ENCODE measurements at regions not wholly inside any gene's neighbourhood (a gene's known extent, or its start where the extent isn't known, plus 50 kb on each side); places are given as distances from the start of the nearest gene placed in this dataset.

GRCh38 chr9:106701611-106702010 lies 161.4 kb upstream of the ZNF462 start:
- TF ChIP-seq TAF1 (conservative IDR thresholded peaks at IDR 0.05) (no peak), CTCF (IDR thresholded peaks at IDR 0.05; ENCODE audit: low read depth, low read length, missing input control) (no peak), FOXA1 (IDR thresholded peaks at IDR 0.05) (no peak), EGR1 (IDR thresholded peaks at IDR 0.05; ENCODE audit: low read depth in 2 of 2) (no peak), ATF3 (IDR thresholded peaks at IDR 0.05) (no peak), RAD21 (IDR thresholded peaks at IDR 0.05) (no peak), SP1 (IDR thresholded peaks at IDR 0.05) (no peak), MAX (IDR thresholded peaks at IDR 0.05) (no peak), FOXA2 (IDR thresholded peaks at IDR 0.05) (no peak), HNF4A (conservative IDR thresholded peaks at IDR 0.05) (no peak), YY1 (IDR thresholded peaks at IDR 0.05) (no peak), JUND (IDR thresholded peaks at IDR 0.05) (no peak), ZBTB33 (IDR thresholded peaks at IDR 0.05) (no peak)

Measured in liver (tissue), 3 donors.